Breast epithelium (tissue), 4 donors: ENCODE measurements at regions not wholly inside any gene's neighbourhood (a gene's known extent, or its start where the extent isn't known, plus 50 kb on each side); places are given as distances from the start of the nearest gene placed in this dataset.
A peak's percentile ranks its signal among the peaks of the same experiment; 100 is the strongest.

Experiments used
- DNase-seq, 2 donors: peaks; one replicate each; pipeline ENCODE4 v3.0.0-alpha.2; 2019; ENCODE audit warnings: low spot score in 2 of 2
- H3K27ac ChIP-seq, 2 donors: fragments of 200-600 bp; sonication (generic) in 1 of 2; one replicate each; pipeline ENCODE4 v1.5.1; 2016 to 2019; ENCODE audit warnings: mild to moderate bottlenecking in 1 of 2
- H3K27me3 ChIP-seq, 2 donors: fragments of 200-600 bp; sonication (generic) in 1 of 2; one replicate each; pipeline versions ENCODE4 v1.5.1 to v1.6.0; 2017 to 2019; ENCODE audit warnings: control low read depth in 1 of 2, mild to moderate bottlenecking in 1 of 2
- H3K36me3 ChIP-seq: fragments of 200-600 bp; one replicate; pipeline ENCODE4 v1.5.1; 2019
- H3K4me1 ChIP-seq, 2 donors: fragments of 200-600 bp; sonication (generic); one replicate each; pipeline ENCODE4 v1.5.1; 2016 to 2019; ENCODE audit warnings: control low read depth in 1 of 2
- H3K4me3 ChIP-seq, 3 donors: fragments of 200-600 bp; sonication (generic); 1 replicate in 2 of 3; 2 replicates in 1 of 3; pipeline ENCODE4 v1.5.1; 2016 to 2019; ENCODE audit warnings: mild to moderate bottlenecking in 3 of 3, moderate library complexity in 2 of 3
- H3K9me3 ChIP-seq, 2 donors: fragments of 200-600 bp; sonication (generic) in 1 of 2; one replicate each; pipeline ENCODE4 v1.5.1; 2016 to 2019; ENCODE audit warnings: control low read depth in 1 of 2
- CTCF ChIP-seq, 3 donors: fragments of 450-650 bp; IDR thresholded peaks; one replicate each; pipeline ENCODE4 v1.5.1; 2016 to 2017; ENCODE audit warnings: antibody characterized with exemption in 3 of 3, mild to moderate bottlenecking in 3 of 3, moderate library complexity in 3 of 3
- POLR2A ChIP-seq: fragments of 450-650 bp; IDR thresholded peaks from one replicate; pipeline ENCODE4 v1.6.1; 2016; ENCODE audit warnings: antibody characterized with exemption, mild to moderate bottlenecking, moderate library complexity
- POLR2AphosphoS5 ChIP-seq, 3 donors: sonication (generic); formaldehyde crosslinking; IDR thresholded peaks; one replicate each; pipeline ENCODE4 v1.6.1; 2017; ENCODE audit warnings: antibody characterized with exemption in 3 of 3
- intact Hi-C: fragments of 100-400 bp; cut with DNase I; formaldehyde crosslinking; loops from one replicate; pipeline ENCODE4 v1.15.1; 2023; ENCODE audit warnings: low total_unique reads

- Histone ChIP-seq H3K9me3 (no peaks in the 10 kb centered on the region), H3K27ac (no peak overlapping the region), H3K36me3 (no peaks in the 10 kb centered on the region), H3K27me3 (no peaks in the 10 kb centered on the region), H3K4me3 (no peak overlapping the region), H3K4me1 (peaks cover 0 to 13% of the 10 kb centered on the region in 2 donors)
- no peak for TF ChIP-seq CTCF (IDR thresholded peaks at IDR 0.05)
- no peak for TF ChIP-seq POLR2A
- no peak for TF ChIP-seq POLR2AphosphoS5 (IDR thresholded peaks at IDR 0.05)
- intact Hi-C loops = no loop called here
- DNase-seq = no peak
Observed at GRCh38 chr20:40283689-40284088, 405.3 kb downstream of the MAFB start.

- no peaks in the 10 kb centered on the region for H3K9me3 ChIP-seq
- intact Hi-C loops = no loop called here
- no peaks in the 10 kb centered on the region for H3K36me3 ChIP-seq
- TF ChIP-seq POLR2A (no peak), CTCF (IDR thresholded peaks at IDR 0.05) (no peak), POLR2AphosphoS5 (IDR thresholded peaks at IDR 0.05) (no peak)
- H3K4me3 ChIP-seq = no peak overlapping the region
- H3K27ac ChIP-seq = no peak overlapping the region
- no peak for DNase-seq
- no peaks in the 10 kb centered on the region for H3K27me3 ChIP-seq
- peaks cover 0 to 13% of the 10 kb centered on the region in 2 donors for H3K4me1 ChIP-seq
Observed at GRCh38 chr20:40282941-40283340, 406.1 kb downstream of the MAFB start.

- DNase-seq = no peak
- Histone ChIP-seq H3K27ac (no peak overlapping the region), H3K36me3 (no peaks in the 10 kb centered on the region), H3K9me3 (no peaks in the 10 kb centered on the region), H3K4me3 (no peak overlapping the region), H3K4me1 (peaks cover 0 to 11% of the 10 kb centered on the region in 2 donors), H3K27me3 (no peaks in the 10 kb centered on the region)
- intact Hi-C loops = no loop called here
- no peak for TF ChIP-seq CTCF (IDR thresholded peaks at IDR 0.05)
- no peak for TF ChIP-seq POLR2AphosphoS5 (IDR thresholded peaks at IDR 0.05)
Observed at GRCh38 chr20:40282541-40282940, 406.5 kb downstream of the MAFB start.

- DNase-seq = no peak
- H3K36me3 ChIP-seq = no peaks in the 10 kb centered on the region
- TF ChIP-seq POLR2A (no peak), CTCF (IDR thresholded peaks at IDR 0.05) (no peak), POLR2AphosphoS5 (IDR thresholded peaks at IDR 0.05) (no peak)
- H3K4me1 ChIP-seq = no peaks in the 10 kb centered on the region
- no peaks in the 10 kb centered on the region for H3K9me3 ChIP-seq
- no peak overlapping the region for H3K4me3 ChIP-seq
- H3K27ac ChIP-seq = peak overlapping the region; percentile 58 to 72
- H3K27me3 ChIP-seq = no peaks in the 10 kb centered on the region
- intact Hi-C loops = no loop called here
Observed at GRCh38 chr20:40280616-40281015, 408.4 kb downstream of the MAFB start.

- peak in 2 of 3 donors; percentile 69 to 70 for TF ChIP-seq POLR2AphosphoS5 (IDR thresholded peaks at IDR 0.05)
- TF ChIP-seq CTCF (IDR thresholded peaks at IDR 0.05) = no peak
- no peaks in the 10 kb centered on the region for H3K27me3 ChIP-seq
- H3K4me1 ChIP-seq = no peaks in the 10 kb centered on the region
- H3K9me3 ChIP-seq = no peaks in the 10 kb centered on the region
- DNase-seq = peak in 1 of 2 donors; percentile 36
- H3K27ac ChIP-seq = peak overlapping the region; percentile 69 to 93
- no peaks in the 10 kb centered on the region for H3K36me3 ChIP-seq
- intact Hi-C loops = no loop called here
- H3K4me3 ChIP-seq = no peak overlapping the region
Observed at GRCh38 chr20:40279390-40279789, 409.6 kb downstream of the MAFB start.
